CD14-positive monocyte (primary cell): ENCODE measurements at regions not wholly inside any gene's neighbourhood (a gene's known extent, or its start where the extent isn't known, plus 50 kb on each side); places are given as distances from the start of the nearest gene placed in this dataset.

Source experiments
- DNase-seq, 3 donors: peaks; one replicate each; pipeline ENCODE4 v3.0.0-alpha.2; 2011 to 2022
- H2AFZ ChIP-seq: 2 replicates; pipeline ENCODE4 v1.6.0; 2012; ENCODE audit warnings: mild to moderate bottlenecking, low read depth, low read length, inconsistent platforms; ENCODE audit not compliant: insufficient read depth, poor library complexity, severe bottlenecking
- H3K27ac ChIP-seq, 2 donors: 1 replicate in 1 of 2; 2 replicates in 1 of 2; pipeline ENCODE4 v1.5.1; 2012 to 2013; ENCODE audit warnings: low read length in 2 of 2, control low read depth in 1 of 2, inconsistent platforms in 1 of 2, low read depth in 1 of 2, mild to moderate bottlenecking in 1 of 2
- H3K27me3 ChIP-seq, 2 donors: one replicate each; pipeline versions ENCODE4 v1.6.0 to v1.6.1; 2011 to 2013; ENCODE audit warnings: low read length in 2 of 2; ENCODE audit not compliant: control insufficient read depth in 2 of 2, insufficient read depth in 2 of 2
- H3K36me3 ChIP-seq, 2 donors: replicated peaks in 1 of 2; 1 replicate in 1 of 2; 2 replicates in 1 of 2; pipeline versions ENCODE4 v1.5.1 to v1.6.1; 2012 to 2013; ENCODE audit warnings: low read length in 2 of 2, control low read depth in 1 of 2, inconsistent platforms in 1 of 2, mild to moderate bottlenecking in 1 of 2; ENCODE audit not compliant: insufficient read depth in 2 of 2, control insufficient read depth in 1 of 2
- H3K4me1 ChIP-seq, 2 donors: 1 replicate in 1 of 2; 2 replicates in 1 of 2; pipeline versions ENCODE4 v1.5.1 to v1.6.1; 2012 to 2013; ENCODE audit warnings: low read length in 2 of 2, control low read depth in 1 of 2, inconsistent platforms in 1 of 2, mild to moderate bottlenecking in 1 of 2, moderate library complexity in 1 of 2; ENCODE audit not compliant: insufficient read depth in 2 of 2, control insufficient read depth in 1 of 2
- H3K4me2 ChIP-seq: replicated peaks from 2 replicates; pipeline ENCODE3; 2012; ENCODE audit warnings: low read length, moderate library complexity, mild to moderate bottlenecking; ENCODE audit not compliant: poor library complexity, severe bottlenecking; ENCODE audit errors: extremely low read depth
- H3K4me3 ChIP-seq, 3 experiments: fragments of 200-600 bp in 1 of 3; sonication (generic) in 1 of 3; replicated peaks in 1 of 3; 1 replicate in 2 of 3; 2 replicates in 1 of 3; pipeline ENCODE4 v1.5.1; 2011 to 2013; ENCODE audit warnings: low read length in 3 of 3, mild to moderate bottlenecking in 3 of 3, control low read depth in 2 of 3, low read depth in 2 of 3, inconsistent platforms in 1 of 3, moderate library complexity in 1 of 3
- H3K79me2 ChIP-seq: 2 replicates; pipeline ENCODE4 v1.6.0; 2012; ENCODE audit warnings: mild to moderate bottlenecking, control low read depth, inconsistent platforms, low read length, moderate library complexity; ENCODE audit not compliant: insufficient read depth
- H3K9ac ChIP-seq: 2 replicates; pipeline ENCODE4 v1.6.0; 2017; ENCODE audit warnings: low read length, mild to moderate bottlenecking; ENCODE audit not compliant: insufficient read depth, poor library complexity, severe bottlenecking
- H3K9me3 ChIP-seq, 2 donors: replicated peaks in 1 of 2; 1 replicate in 1 of 2; 2 replicates in 1 of 2; pipeline versions ENCODE4 v1.5.1 to v1.6.1; 2012 to 2013; ENCODE audit warnings: low read length in 2 of 2, control low read depth in 1 of 2; ENCODE audit not compliant: control insufficient read depth in 1 of 2, insufficient read depth in 1 of 2
- H4K20me1 ChIP-seq: 2 replicates; pipeline ENCODE4 v1.6.0; 2012; ENCODE audit warnings: mild to moderate bottlenecking, low read length, control low read depth, moderate library complexity; ENCODE audit not compliant: insufficient read depth
- H3K27ac Mint-ChIP-seq, 7 donors: one replicate each; pipeline ENCODE4 v1.8.0; 2020; ENCODE audit warnings: mild to moderate bottlenecking in 7 of 7, mixed read lengths in 7 of 7, moderate library complexity in 6 of 7, inconsistent platforms in 2 of 7
- H3K27me3 Mint-ChIP-seq, 3 donors: one replicate each; pipeline ENCODE4 v1.8.0; 2021 to 2022; ENCODE audit warnings: low read depth in 3 of 3, mild to moderate bottlenecking in 3 of 3, mixed read lengths in 3 of 3, moderate library complexity in 3 of 3, inconsistent platforms in 1 of 3
- H3K36me3 Mint-ChIP-seq, 2 donors: one replicate each; pipeline ENCODE4 v1.8.0; 2020; ENCODE audit warnings: mixed read lengths in 2 of 2, inconsistent platforms in 1 of 2, mild to moderate bottlenecking in 1 of 2
- H3K4me1 Mint-ChIP-seq: one replicate; pipeline ENCODE4 v1.8.0; 2020; ENCODE audit warnings: mild to moderate bottlenecking, mixed read lengths
- H3K4me3 Mint-ChIP-seq, 2 donors: one replicate each; pipeline ENCODE4 v1.8.0; 2020; ENCODE audit warnings: mild to moderate bottlenecking in 2 of 2, mixed read lengths in 2 of 2, moderate library complexity in 1 of 2
- H3K9me3 Mint-ChIP-seq, 7 donors: one replicate each; pipeline ENCODE4 v1.8.0; 2020 to 2022; ENCODE audit warnings: mixed read lengths in 7 of 7, mild to moderate bottlenecking in 6 of 7, moderate library complexity in 6 of 7, inconsistent platforms in 2 of 7
- WGBS: methylation state at CpG from one replicate; pipeline ENCODE4 v1.1.5; 2013; ENCODE audit warnings: missing lambda C conversion rate; ENCODE audit not compliant: insufficient coverage; 5-methylcytosine and 5-hydroxymethylcytosine counted together
- intact Hi-C, 2 donors: fragments of 100-400 bp; cut with micrococcal nuclease; formaldehyde crosslinking; loops; one replicate each; pipeline versions ENCODE4 v1.15.0 to v1.15.1; 2023
- TF ChIP-seq, protein P1 (sequence below): fragments of 200-600 bp; IDR thresholded peaks from one replicate; pipeline ENCODE4 v1.8.0; 2022; ENCODE audit warnings: antibody characterized with exemption, mild to moderate bottlenecking

DNA sequence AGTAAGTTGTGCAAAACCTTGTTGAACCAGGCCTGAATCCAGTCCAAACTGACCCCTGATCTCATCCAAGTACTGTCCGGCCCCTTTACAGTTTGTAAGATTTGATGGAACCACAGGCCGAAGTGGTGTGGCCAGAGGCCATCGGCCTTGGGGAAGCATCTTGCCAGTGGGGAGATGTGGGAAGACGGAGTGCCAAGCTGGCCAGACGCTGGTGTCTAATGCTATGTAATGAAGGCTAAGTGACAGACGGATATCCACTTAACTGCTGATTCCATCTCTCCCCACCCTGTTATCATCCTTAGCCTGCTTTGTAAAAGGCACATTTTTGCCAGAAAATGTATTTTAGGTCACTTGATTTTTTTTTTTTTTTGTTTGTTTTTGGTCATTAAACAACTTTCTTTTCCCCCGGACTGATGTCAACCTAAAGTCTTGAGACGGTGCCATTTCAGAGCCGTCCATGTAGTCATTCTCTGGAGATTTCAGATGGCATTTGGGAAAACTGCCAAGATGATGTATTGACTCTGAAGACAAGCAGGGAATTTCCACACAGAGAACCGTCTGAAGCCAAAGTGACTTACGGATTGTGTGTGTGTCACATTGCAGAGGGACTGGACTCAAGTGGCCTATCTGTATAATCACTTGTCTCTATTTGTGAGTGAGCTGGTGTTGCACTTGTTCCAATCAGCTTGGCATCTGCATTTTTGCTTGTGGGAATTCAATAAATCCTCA lies 86.5 kb upstream of the MANSC4 start:
- no peak overlapping the region for H3K4me3 Mint-ChIP-seq
- 95% methylated on average over 5 of the region's 11 CpGs for WGBS
- peaks cover 0 to 12% (median 4%) of the 10 kb centered on the region in 7 donors for H3K9me3 Mint-ChIP-seq
- H3K4me1 ChIP-seq = peaks cover 3 to 5% of the 10 kb centered on the region in 2 donors
- no peaks in the 10 kb centered on the region for H3K36me3 Mint-ChIP-seq
- no peak for DNase-seq
- H2AFZ ChIP-seq = no peak overlapping the region
- H3K36me3 ChIP-seq = no peaks in the 10 kb centered on the region
- intact Hi-C loops = no loop called here
- H3K27ac ChIP-seq = no peak overlapping the region
- H3K27me3 Mint-ChIP-seq = peaks cover 0 to 3% (median 1%) of the 10 kb centered on the region in 3 donors
- no peaks in the 10 kb centered on the region for H3K27me3 ChIP-seq
- no peak overlapping the region for H3K4me2 ChIP-seq
- no peaks in the 10 kb centered on the region for H4K20me1 ChIP-seq
- TF ChIP-seq, protein P1, sequence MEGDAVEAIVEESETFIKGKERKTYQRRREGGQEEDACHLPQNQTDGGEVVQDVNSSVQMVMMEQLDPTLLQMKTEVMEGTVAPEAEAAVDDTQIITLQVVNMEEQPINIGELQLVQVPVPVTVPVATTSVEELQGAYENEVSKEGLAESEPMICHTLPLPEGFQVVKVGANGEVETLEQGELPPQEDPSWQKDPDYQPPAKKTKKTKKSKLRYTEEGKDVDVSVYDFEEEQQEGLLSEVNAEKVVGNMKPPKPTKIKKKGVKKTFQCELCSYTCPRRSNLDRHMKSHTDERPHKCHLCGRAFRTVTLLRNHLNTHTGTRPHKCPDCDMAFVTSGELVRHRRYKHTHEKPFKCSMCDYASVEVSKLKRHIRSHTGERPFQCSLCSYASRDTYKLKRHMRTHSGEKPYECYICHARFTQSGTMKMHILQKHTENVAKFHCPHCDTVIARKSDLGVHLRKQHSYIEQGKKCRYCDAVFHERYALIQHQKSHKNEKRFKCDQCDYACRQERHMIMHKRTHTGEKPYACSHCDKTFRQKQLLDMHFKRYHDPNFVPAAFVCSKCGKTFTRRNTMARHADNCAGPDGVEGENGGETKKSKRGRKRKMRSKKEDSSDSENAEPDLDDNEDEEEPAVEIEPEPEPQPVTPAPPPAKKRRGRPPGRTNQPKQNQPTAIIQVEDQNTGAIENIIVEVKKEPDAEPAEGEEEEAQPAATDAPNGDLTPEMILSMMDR = no peak
- no peak overlapping the region for H3K4me3 ChIP-seq
- H3K9me3 ChIP-seq = no peaks in the 10 kb centered on the region
- no peak overlapping the region for H3K9ac ChIP-seq
- no peaks in the 10 kb centered on the region for H3K79me2 ChIP-seq
- peaks cover 5% of the 10 kb centered on the region for H3K4me1 Mint-ChIP-seq
- H3K27ac Mint-ChIP-seq = no peak overlapping the region

DNA sequence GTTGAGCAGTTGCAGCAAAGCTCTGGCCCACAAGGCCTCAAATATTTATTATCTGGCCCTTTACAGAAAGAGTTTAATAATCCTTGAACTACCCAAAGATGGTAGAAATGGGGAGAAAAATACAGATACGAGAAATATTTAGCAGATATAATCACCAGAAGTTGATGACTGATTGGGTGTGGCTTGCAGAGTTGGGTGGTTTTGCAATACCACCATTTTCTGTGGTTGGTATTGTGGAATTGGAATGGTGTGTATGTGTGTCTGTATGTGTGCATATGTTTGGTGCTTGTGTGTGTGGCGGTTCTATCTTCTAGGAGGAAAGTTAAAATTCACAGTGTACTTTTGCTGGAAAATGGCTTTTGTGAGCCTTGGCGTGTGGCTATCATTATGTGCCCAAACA lies 85.4 kb upstream of the MANSC4 start:
- H3K79me2 ChIP-seq = no peaks in the 10 kb centered on the region
- H3K4me2 ChIP-seq = no peak overlapping the region
- peaks cover 3 to 5% of the 10 kb centered on the region in 2 donors for H3K4me1 ChIP-seq
- Mint-ChIP-seq H3K4me1 (peaks cover 5% of the 10 kb centered on the region), H3K27ac (no peak overlapping the region), H3K9me3 (peaks cover 0 to 12% (median 4%) of the 10 kb centered on the region in 7 donors), H3K27me3 (peaks cover 0 to 3% (median 1%) of the 10 kb centered on the region in 3 donors), H3K4me3 (no peak overlapping the region), H3K36me3 (no peaks in the 10 kb centered on the region)
- WGBS = 100% methylated on average over 1 of the region's 3 CpGs
- no peak overlapping the region for H3K4me3 ChIP-seq
- no peaks in the 10 kb centered on the region for H3K36me3 ChIP-seq
- no peak overlapping the region for H3K9ac ChIP-seq
- H3K27ac ChIP-seq = no peak overlapping the region
- intact Hi-C loops = no loop called here
- H3K9me3 ChIP-seq = no peaks in the 10 kb centered on the region
- DNase-seq = no peak
- H3K27me3 ChIP-seq = no peaks in the 10 kb centered on the region
- H2AFZ ChIP-seq = no peak overlapping the region
- TF ChIP-seq, protein P1 = no peak
- no peaks in the 10 kb centered on the region for H4K20me1 ChIP-seq
